ENCODE measurements at regions not wholly inside any gene's neighbourhood (a gene's known extent, or its start where the extent isn't known, plus 50 kb on each side); places are given as distances from the start of the nearest gene placed in this dataset.

DNA sequence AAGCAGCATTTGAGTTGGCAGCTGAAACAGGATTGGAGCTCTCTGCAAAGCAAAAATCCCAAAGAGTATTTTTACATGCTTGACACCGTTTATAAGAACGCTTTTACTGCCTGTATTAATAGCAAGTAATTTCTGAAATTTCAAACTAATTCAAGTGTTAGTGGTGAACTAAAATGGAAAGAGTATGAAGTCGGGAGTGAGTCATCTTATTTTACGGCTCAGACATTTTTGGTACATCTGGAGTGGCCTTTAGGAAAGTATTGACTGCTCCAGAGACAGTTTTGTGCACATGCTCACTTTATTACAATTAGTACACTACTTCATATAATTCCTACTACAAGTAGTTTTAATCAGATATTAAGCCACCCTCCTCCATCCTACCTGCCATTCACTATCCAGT is 167.4 kb downstream of the SLITRK6 start:
- in situ Hi-C loops (cut with HindIII; ENCODE audit: low pct_unique_long_range_greater_than_20kb, low sequenced_read_pairs), result no loop called here
- DNase-seq (ENCODE audit: low read depth, low spot score), result peak; percentile 17

DNA sequence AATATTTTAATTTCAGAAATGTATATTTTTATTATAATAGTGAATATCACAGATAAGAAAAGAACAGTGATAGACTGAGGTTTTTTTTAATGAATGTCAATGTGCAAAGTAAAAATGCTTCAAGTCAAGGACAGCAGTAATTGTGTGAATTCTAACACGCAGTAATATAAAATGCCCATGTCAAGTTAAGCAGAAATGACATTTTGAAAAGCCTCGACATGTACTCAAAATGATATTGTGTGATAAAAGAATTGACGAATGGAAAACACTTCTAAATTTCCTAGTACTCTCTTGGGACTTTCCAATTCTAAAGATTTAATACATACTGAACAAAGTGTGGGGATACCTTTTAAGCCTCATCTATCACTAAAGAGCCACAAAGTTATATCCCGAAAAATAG is 172.6 kb downstream of the SLITRK6 start:
- DNase-seq (ENCODE audit: low read depth, low spot score), result no peak
- in situ Hi-C loops (cut with HindIII; ENCODE audit: low pct_unique_long_range_greater_than_20kb, low sequenced_read_pairs), result no loop called here

DNA sequence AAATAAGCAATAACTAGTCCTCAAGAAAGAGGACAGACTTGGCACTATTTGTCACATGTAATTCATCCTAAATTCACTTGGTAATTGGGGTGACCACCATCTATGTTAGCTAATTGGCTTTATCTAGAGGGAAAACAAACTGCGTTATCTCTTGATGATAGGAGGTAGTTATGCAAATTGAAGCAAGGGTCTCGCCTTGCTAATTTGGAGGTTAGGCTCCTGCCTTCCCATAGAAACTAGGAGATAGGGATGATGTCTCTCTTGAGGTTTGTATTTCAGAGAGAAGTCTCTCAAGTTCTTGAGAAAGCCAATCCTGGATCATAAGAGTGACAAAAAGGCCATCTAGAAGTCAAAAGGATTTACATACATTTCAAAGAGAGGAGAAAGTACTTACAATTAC is 179.9 kb downstream of the SLITRK6 start:
- in situ Hi-C loops (cut with HindIII; ENCODE audit: low pct_unique_long_range_greater_than_20kb, low sequenced_read_pairs), result no loop called here

DNA sequence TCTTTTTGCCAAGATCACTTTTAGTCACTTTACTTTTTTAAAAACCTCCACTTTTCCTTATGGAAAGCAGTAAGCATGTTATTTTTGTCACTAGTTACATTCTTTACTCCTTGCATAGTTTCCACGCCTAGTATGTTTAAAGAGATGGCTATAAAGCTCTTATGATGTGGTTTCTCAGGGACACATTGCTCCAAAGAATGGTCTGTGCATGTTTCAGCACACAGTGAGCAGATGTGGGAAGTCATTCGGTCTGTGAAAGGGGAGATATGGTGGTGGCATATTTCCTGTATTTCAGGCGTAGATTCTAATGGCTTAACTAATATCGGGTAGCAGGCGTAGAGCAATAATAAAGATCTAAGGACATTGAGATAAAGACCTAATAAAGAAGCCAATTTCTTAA is 180.7 kb downstream of the SLITRK6 start:
- in situ Hi-C loops (cut with HindIII; ENCODE audit: low pct_unique_long_range_greater_than_20kb, low sequenced_read_pairs), result no loop called here
- DNase-seq (ENCODE audit: low read depth, low spot score), result no peak

More for the DNA sequence above, 179.9 kb downstream of the SLITRK6 start:
- no peak for DNase-seq (ENCODE audit: low read depth, low spot score)

DNA sequence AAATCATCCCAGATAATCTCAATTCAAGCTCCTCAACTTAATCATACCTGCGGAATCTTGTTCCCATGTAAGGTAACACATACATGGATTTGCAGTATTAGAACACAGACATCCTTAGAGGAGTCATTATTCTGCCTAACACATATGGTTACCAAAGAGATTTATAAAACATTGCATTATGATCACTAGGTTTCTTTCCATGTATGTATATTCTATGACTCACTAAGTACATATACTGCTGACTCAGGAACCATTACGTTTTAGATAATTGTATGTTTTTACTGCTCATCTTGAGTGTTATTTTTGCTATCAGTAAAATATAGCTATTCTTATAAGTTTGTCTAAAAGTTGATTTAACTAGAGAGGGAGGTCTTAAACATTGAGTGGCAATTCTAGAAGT is 182.9 kb downstream of the SLITRK6 start:
- in situ Hi-C loops (cut with HindIII; ENCODE audit: low pct_unique_long_range_greater_than_20kb, low sequenced_read_pairs), result no loop called here
- DNase-seq (ENCODE audit: low read depth, low spot score), result no peak

DNA sequence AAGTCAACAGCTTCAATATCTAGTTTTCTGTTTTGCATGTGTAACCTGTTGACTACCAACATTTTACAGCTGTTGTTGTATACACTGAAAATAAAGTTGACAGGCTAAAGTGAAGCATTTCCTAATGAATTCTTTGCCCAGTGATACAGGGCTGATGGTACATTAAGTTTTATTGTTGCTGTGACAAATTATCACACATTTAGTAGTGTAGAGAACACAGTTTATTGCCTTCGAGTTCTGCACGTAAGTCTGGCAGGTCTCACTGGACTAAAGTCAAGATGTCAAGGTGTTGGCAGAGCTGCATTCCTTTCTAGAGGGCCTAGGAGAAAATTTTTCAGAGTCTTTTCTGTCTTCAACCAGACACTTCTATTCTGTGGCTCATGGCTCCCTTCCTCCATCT is 184.2 kb downstream of the SLITRK6 start:
- in situ Hi-C loops (cut with HindIII; ENCODE audit: low pct_unique_long_range_greater_than_20kb, low sequenced_read_pairs), result no loop called here
- DNase-seq (ENCODE audit: low read depth, low spot score), result no peak

GRCh38 chr13:85610024-85610423 is 189.2 kb downstream of the SLITRK6 start:
- in situ Hi-C loops (cut with HindIII; ENCODE audit: low pct_unique_long_range_greater_than_20kb, low sequenced_read_pairs), result no loop called here
- DNase-seq (ENCODE audit: low read depth, low spot score), result no peak

DNA sequence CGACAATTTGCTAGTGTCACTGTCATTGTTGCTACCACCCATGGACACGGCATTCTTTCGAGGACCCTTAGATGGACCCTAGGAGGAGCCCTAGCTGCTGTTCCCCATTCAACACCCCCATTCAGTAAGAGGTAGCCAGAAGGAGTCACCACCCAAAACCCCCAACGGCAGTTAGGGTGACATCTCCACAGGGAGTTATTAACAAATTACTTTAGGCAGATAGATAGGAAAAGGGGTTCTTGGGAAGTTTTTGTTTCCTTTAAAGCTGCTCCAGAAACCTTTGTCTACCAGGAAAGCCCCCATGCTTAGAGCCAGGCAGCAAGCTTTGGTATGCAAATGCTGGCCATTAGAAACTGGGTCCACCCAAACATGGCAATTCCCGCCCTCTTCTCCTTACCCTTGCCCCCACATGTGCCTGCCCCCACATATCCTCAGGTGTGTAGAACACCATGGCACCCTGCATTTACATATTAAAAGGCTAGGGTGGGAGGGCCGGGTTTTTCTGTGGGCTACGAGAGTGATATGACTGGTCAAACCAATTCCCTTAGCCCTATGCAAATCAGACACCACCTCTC is 190.9 kb downstream of the SLITRK6 start:
- in situ Hi-C loops (cut with HindIII; ENCODE audit: low pct_unique_long_range_greater_than_20kb, low sequenced_read_pairs), result no loop called here
- DNase-seq (ENCODE audit: low read depth, low spot score), result no peak

DNA sequence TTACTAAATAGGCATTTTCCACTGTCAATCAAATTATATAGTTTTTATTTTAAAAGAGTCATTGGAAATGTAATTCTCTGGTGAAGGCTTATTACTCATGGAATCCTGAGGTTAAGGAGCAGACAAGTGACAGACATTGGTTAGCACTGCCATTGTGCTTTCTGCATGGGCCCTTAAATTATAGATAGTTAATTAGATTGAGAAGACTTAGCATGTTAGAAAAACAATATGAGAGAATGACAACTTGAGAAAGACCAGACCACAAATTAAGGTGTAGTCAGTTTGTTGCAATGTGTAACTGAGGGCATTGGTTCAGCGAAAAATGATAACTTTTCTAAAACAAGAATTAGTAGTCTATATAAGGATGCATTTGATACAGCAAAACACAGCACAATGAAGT is 195.5 kb downstream of the SLITRK6 start:
- DNase-seq (ENCODE audit: low read depth, low spot score), result no peak
- in situ Hi-C loops (cut with HindIII; ENCODE audit: low pct_unique_long_range_greater_than_20kb, low sequenced_read_pairs), result no loop called here

DNA sequence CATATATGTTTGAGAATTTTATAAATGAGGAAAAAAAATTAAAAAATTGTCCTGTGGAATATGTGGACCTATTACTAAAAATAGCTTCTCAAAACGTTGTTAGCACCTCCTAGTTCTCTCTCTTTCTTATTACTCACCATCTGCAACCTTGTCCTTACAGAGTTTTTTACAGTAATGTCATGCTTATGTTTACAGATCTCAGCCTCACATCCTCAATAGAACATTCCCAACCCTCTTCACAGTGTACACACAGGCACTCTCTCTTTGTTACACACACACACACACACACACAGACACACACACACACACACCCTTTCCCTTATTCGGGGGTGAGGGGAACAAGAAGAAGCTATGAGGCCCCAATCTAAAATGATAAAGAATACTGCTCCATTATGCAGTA is 197.7 kb downstream of the SLITRK6 start:
- in situ Hi-C loops (cut with HindIII; ENCODE audit: low pct_unique_long_range_greater_than_20kb, low sequenced_read_pairs), result no loop called here
- DNase-seq (ENCODE audit: low read depth, low spot score), result no peak

GRCh38 chr13:85597790-85598500 is 201.3 kb downstream of the SLITRK6 start:
- in situ Hi-C loops (cut with HindIII; ENCODE audit: low pct_unique_long_range_greater_than_20kb, low sequenced_read_pairs), result no loop called here

GRCh38 chr13:85592211-85592610 is 207.0 kb downstream of the SLITRK6 start:
- in situ Hi-C loops (cut with HindIII; ENCODE audit: low pct_unique_long_range_greater_than_20kb, low sequenced_read_pairs), result no loop called here

More at GRCh38 chr13:85597790-85598500, 201.3 kb downstream of the SLITRK6 start:
- no peak for DNase-seq (ENCODE audit: low read depth, low spot score)

DNA sequence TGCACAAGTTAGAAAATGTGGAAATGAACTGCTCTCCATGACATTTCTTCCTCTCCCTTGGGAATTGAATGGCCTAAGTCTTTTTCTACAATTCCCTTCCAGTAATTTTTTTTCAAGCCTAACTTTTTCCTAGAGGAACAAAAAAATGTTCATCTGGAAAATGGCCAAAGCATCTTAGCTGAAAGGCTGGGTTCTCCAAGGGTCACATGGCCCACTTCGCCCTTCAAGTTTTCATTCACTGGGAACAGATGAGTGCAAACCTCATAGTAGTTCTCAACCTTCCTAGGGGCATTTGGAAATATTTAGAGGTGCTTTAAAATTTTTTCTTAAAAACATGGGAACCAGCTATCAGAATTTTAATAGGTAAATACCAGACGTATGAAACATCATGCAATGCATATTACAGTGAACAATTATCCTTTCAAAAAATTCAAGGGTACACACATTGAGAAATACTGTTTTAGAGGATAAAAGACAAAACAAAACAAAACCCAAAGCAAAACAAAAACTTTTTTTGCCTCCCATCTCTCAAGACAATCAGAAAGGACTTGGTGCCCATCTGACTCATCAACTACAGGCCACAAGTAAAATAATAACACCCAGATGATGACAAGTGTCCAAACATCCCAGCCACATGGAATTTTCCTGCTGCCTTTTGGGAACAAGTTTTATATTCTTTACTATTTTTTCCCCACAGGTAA is 208.8 kb downstream of the SLITRK6 start:
- DNase-seq (ENCODE audit: low read depth, low spot score), result no peak
- in situ Hi-C loops (cut with HindIII; ENCODE audit: low pct_unique_long_range_greater_than_20kb, low sequenced_read_pairs), result no loop called here

More at GRCh38 chr13:85592211-85592610, 207.0 kb downstream of the SLITRK6 start:
- DNase-seq (ENCODE audit: low read depth, low spot score), result no peak

DNA sequence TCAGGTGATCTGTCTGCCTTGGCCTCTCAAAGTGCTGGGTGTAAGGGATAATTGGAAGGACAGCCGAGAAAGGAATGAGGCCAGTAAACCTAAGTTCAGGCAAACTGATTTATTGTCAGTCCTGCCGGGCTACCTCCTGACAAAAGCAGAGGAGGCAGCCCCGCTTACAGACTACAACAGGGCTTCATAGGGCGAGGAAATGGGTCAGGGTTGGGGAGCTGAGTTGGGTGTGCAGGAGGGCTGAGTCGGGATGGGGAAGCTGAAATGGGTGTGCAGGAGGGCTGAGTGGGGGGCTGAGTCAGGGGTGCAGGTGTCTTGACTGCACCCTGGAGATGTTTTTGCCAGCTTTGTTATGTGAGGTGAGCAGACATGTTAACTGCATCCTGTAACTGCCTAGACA is 210.2 kb downstream of the SLITRK6 start:
- in situ Hi-C loops (cut with HindIII; ENCODE audit: low pct_unique_long_range_greater_than_20kb, low sequenced_read_pairs), result no loop called here
- no peak for DNase-seq (ENCODE audit: low read depth, low spot score)

DNA sequence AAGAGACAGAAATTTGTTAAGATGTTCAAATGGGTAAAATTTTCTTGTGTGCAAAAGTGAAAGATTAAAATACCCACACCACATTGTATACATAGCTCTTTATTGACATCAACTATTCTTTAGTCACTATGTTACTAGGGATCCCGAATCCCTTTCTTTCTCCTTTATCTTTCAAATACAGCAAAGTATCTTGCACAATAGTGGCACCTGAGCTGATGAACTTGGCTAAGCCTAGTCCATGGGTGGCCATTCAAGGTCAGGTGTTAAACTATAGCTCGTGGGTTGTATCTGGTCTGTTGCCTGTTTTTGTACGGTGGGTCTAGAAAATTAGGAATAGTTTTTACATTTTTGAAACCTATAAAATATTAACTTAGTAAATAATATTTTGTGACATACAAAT is 210.9 kb downstream of the SLITRK6 start:
- no peak for DNase-seq (ENCODE audit: low read depth, low spot score)
- in situ Hi-C loops (cut with HindIII; ENCODE audit: low pct_unique_long_range_greater_than_20kb, low sequenced_read_pairs), result no loop called here

- in situ Hi-C loops (cut with HindIII; ENCODE audit: low pct_unique_long_range_greater_than_20kb, low sequenced_read_pairs), result no loop called here
- no peak for DNase-seq (ENCODE audit: low read depth, low spot score)
Observed at GRCh38 chr13:85586856-85587255, 212.4 kb downstream of the SLITRK6 start.

- in situ Hi-C loops (cut with HindIII; ENCODE audit: low pct_unique_long_range_greater_than_20kb, low sequenced_read_pairs), result no loop called here
- DNase-seq (ENCODE audit: low read depth, low spot score), result no peak
Observed at GRCh38 chr13:85586422-85586831, 212.8 kb downstream of the SLITRK6 start.

- in situ Hi-C loops (cut with HindIII; ENCODE audit: low pct_unique_long_range_greater_than_20kb, low sequenced_read_pairs), result no loop called here
- no peak for DNase-seq (ENCODE audit: low read depth, low spot score)
Observed at GRCh38 chr13:85582890-85583289, 216.3 kb downstream of the SLITRK6 start.

DNA sequence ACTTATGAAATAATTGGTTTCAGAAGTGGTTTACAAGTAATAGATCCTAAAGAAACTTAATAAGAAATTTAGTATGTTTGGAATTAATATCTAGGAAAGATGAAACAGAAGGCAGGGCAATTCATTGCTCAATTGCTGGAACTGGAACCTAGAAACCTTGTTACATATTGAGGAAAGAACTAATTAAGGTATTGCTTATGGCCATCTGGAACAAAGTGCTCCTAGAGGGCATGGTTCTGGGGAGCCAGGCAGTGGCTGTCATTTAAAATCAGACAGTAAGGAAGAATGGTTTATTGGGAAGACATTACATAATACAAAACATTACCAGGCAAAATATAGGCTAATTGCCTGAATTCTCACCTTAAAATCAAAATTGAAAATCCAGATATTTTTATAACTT is 224.1 kb downstream of the SLITRK6 start:
- DNase-seq (ENCODE audit: low read depth, low spot score), result no peak
- in situ Hi-C loops (cut with HindIII; ENCODE audit: low pct_unique_long_range_greater_than_20kb, low sequenced_read_pairs), result no loop called here

Data from SK-MEL-5 (cell line).